ENCODE measurements at regions not wholly inside any gene's neighbourhood (a gene's known extent, or its start where the extent isn't known, plus 50 kb on each side); places are given as distances from the start of the nearest gene placed in this dataset.

DNA sequence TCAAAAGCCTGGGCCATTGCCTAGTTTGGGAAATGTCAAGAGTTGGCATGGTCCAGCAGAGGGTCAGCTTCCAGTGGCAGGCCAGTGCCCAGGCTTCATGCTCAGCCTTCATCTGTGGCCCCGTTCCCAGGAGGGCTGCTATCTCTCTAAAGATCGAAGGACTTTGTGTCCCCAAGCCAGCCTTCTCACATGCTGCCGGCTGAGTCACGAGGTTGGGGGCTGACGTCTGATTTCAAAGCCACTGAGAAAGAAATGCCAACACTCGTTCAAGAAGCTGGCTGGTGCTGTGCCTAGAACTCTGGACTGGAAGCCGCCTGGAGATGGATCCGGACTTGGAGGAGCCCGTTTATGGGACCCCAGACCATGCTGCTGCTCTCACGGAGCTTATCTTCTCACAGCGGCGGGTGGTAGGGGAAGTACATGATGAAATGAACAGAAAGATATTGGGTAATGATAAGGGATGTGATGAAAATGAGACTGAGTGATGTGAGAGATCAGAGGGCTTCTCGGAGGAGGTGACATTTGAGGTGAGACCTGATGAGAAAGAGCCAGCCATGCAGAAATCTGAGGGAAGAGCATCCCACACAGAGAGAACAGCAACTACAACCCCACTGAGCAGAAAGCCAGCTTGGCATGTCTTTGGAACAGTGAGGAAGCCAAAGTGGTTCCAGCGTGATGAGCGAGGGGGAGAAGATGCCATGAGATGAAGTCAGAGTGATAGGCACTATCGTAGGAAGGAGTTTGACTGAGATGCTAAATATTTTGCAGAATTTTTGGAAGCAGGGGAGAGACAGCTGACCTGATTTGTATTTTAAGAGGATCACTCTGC lies 54.9 kb upstream of the BOD1 start (continued):
- TF ChIP-seq ZHX2 (IDR thresholded peaks at IDR 0.05; ENCODE audit: low read depth) (0 out of 2 replicates have a peak, but pooled peaks have one; percentile 20), ZHX2 (CRISPR knock-in tag; IDR thresholded peaks at IDR 0.05; ENCODE audit: borderline replicate concordance) (no peak), ZNF674 (CRISPR knock-in tag; IDR thresholded peaks at IDR 0.05; ENCODE audit: low read depth) (no peak), BHLHE40 (IDR thresholded peaks at IDR 0.05; ENCODE audit: low read length) (peak; percentile 66), THYN1 (CRISPR knock-in tag; IDR thresholded peaks at IDR 0.05; ENCODE audit: borderline replicate concordance, low read depth) (no peak), ZSCAN25 (CRISPR knock-in tag; IDR thresholded peaks at IDR 0.05) (no peak), MXI1 (IDR thresholded peaks at IDR 0.05; ENCODE audit: borderline replicate concordance, low read depth, low read length) (peak; percentile 11; the same call in 1 of the 3 replicates), SOX5 (CRISPR knock-in tag; IDR thresholded peaks at IDR 0.05; ENCODE audit: borderline replicate concordance) (peak; percentile 39; the same call in 1 of the 2 replicates), ZBTB20 (CRISPR knock-in tag; IDR thresholded peaks at IDR 0.05; ENCODE audit: borderline replicate concordance, low read depth) (no peak), ZGPAT (CRISPR knock-in tag; IDR thresholded peaks at IDR 0.05) (peak; percentile 37; the same call in 1 of the 2 replicates), ZNF7 (CRISPR knock-in tag; IDR thresholded peaks at IDR 0.05) (no peak), MIER3 (CRISPR knock-in tag; IDR thresholded peaks at IDR 0.05; ENCODE audit: borderline replicate concordance) (peak; percentile 9; the same call in 1 of the 2 replicates), MTA1 (CRISPR knock-in tag; IDR thresholded peaks at IDR 0.05; ENCODE audit: borderline replicate concordance) (peak; percentile 37; the same call in 1 of the 2 replicates), AGO2 (optimal IDR thresholded peaks at IDR 0.05; ENCODE audit: low read depth, low read length) (no peak), SMYD3 (CRISPR knock-in tag; IDR thresholded peaks at IDR 0.05) (no peak), SIX4 (CRISPR knock-in tag; IDR thresholded peaks at IDR 0.05) (no peak), ATRX (CRISPR knock-in tag; IDR thresholded peaks at IDR 0.05; ENCODE audit: borderline replicate concordance) (no peak), KLF11 (CRISPR knock-in tag; IDR thresholded peaks at IDR 0.05) (no peak)
- TF ChIP-seq, protein P1, sequence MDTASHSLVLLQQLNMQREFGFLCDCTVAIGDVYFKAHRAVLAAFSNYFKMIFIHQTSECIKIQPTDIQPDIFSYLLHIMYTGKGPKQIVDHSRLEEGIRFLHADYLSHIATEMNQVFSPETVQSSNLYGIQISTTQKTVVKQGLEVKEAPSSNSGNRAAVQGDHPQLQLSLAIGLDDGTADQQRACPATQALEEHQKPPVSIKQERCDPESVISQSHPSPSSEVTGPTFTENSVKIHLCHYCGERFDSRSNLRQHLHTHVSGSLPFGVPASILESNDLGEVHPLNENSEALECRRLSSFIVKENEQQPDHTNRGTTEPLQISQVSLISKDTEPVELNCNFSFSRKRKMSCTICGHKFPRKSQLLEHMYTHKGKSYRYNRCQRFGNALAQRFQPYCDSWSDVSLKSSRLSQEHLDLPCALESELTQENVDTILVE (CRISPR knock-in tag; IDR thresholded peaks at IDR 0.05): 0 out of 2 replicates have a peak, but pooled peaks have one; percentile 36

Data from HepG2 (cell line).